Neural progenitor cell (in vitro differentiated cells): ENCODE measurements at regions not wholly inside any gene's neighbourhood (a gene's known extent, or its start where the extent isn't known, plus 50 kb on each side); places are given as distances from the start of the nearest gene placed in this dataset.

ENCODE experiments used
- DNase-seq: peaks from one replicate; pipeline ENCODE4 v3.0.0-alpha.2; 2016; ENCODE audit warnings: low spot score
- H2AFZ ChIP-seq: fragments of 200-600 bp; sonication (generic); replicated peaks from 2 replicates; pipeline ENCODE4 v1.6.1; 2016; ENCODE audit warnings: antibody characterized with exemption
- H3F3A ChIP-seq: fragments of 200-600 bp; sonication (generic); 2 replicates; pipeline ENCODE4 v1.6.1; 2016; ENCODE audit warnings: antibody characterized with exemption, low read depth
- H3K27ac ChIP-seq: fragments of 200-600 bp; sonication (generic); 2 replicates; pipeline ENCODE4 v1.5.1; 2016; ENCODE audit warnings: mild to moderate bottlenecking
- H3K27me3 ChIP-seq: fragments of 200-600 bp; sonication (generic); 2 replicates; pipeline ENCODE4 v1.6.1; 2016; ENCODE audit warnings: mild to moderate bottlenecking, moderate library complexity
- H3K36me3 ChIP-seq: fragments of 200-600 bp; sonication (generic); 2 replicates; pipeline ENCODE4 v1.5.1; 2016
- H3K4me1 ChIP-seq: fragments of 200-600 bp; sonication (generic); 2 replicates; pipeline ENCODE4 v1.6.1; 2016; ENCODE audit warnings: mixed run types
- H3K4me2 ChIP-seq: fragments of 200-600 bp; sonication (generic); 2 replicates; pipeline ENCODE4 v1.6.1; 2016
- H3K4me3 ChIP-seq: fragments of 200-600 bp; sonication (generic); 2 replicates; pipeline ENCODE4 v1.5.1; 2016
- H3K79me2 ChIP-seq: fragments of 200-600 bp; sonication (generic); 2 replicates; pipeline ENCODE4 v1.6.1; 2016; ENCODE audit warnings: low read depth
- H3K9ac ChIP-seq: fragments of 200-600 bp; sonication (generic); 2 replicates; pipeline ENCODE4 v1.6.1; 2016
- H3K9me3 ChIP-seq: fragments of 200-600 bp; sonication (generic); 2 replicates; pipeline ENCODE4 v1.5.1; 2016; ENCODE audit warnings: low read depth
- H4K20me1 ChIP-seq: fragments of 200-600 bp; sonication (generic); 2 replicates; pipeline ENCODE4 v1.6.1; 2016; ENCODE audit warnings: low read depth
- H3K27ac Mint-ChIP-seq: 3 replicates; pipeline ENCODE4 v1.8.0; 2021; ENCODE audit warnings: mixed read lengths
- H3K27me3 Mint-ChIP-seq: 2 replicates; pipeline ENCODE4 v1.8.0; 2022; ENCODE audit warnings: low read depth, mild to moderate bottlenecking, inconsistent platforms, moderate library complexity, mixed read lengths; ENCODE audit not compliant: insufficient read depth
- H3K36me3 Mint-ChIP-seq: 3 replicates; pipeline ENCODE4 v1.8.0; 2021; ENCODE audit warnings: mixed read lengths
- H3K4me1 Mint-ChIP-seq: 3 replicates; pipeline ENCODE4 v1.8.0; 2021; ENCODE audit warnings: mixed read lengths
- H3K4me3 Mint-ChIP-seq: 3 replicates; pipeline ENCODE4 v1.8.0; 2021; ENCODE audit warnings: mild to moderate bottlenecking, moderate library complexity, mixed read lengths
- H3K9me3 Mint-ChIP-seq: 3 replicates; pipeline ENCODE4 v1.8.0; 2020; ENCODE audit warnings: mixed read lengths
- CTCF ChIP-seq: fragments of 200-600 bp; sonication (generic); IDR thresholded peaks from 2 replicates; pipeline ENCODE4 v1.5.1; 2017; ENCODE audit warnings: antibody characterized with exemption, mild to moderate bottlenecking
- EZH2 ChIP-seq: fragments of 200-600 bp; sonication (generic); IDR thresholded peaks from 2 replicates; pipeline ENCODE4 v1.6.1; 2017; ENCODE audit warnings: antibody characterized with exemption, mild to moderate bottlenecking, moderate library complexity
- EZH2phosphoT487 ChIP-seq: fragments of 200-600 bp; sonication (generic); IDR thresholded peaks from 2 replicates; pipeline ENCODE4 v1.6.1; 2017; ENCODE audit warnings: antibody characterized with exemption

GRCh38 chr2:136255127-136255526 is 137.2 kb upstream of the CXCR4 start:
- no peak overlapping the region for H3K27ac ChIP-seq
- DNase-seq: no peak
- H3K4me1 ChIP-seq: peaks cover 8% of the 10 kb centered on the region
- no peaks in the 10 kb centered on the region for H3F3A ChIP-seq
- peaks cover 2% of the 10 kb centered on the region for H3K9me3 Mint-ChIP-seq
- no peak overlapping the region for H3K9ac ChIP-seq
- no peak overlapping the region for H3K4me3 Mint-ChIP-seq
- no peaks in the 10 kb centered on the region for H3K36me3 Mint-ChIP-seq
- no peak overlapping the region for H3K4me2 ChIP-seq
- peaks cover 7% of the 10 kb centered on the region for H3K27me3 Mint-ChIP-seq
- no peak overlapping the region for H3K27ac Mint-ChIP-seq
- H3K9me3 ChIP-seq: no peaks in the 10 kb centered on the region
- TF ChIP-seq CTCF: no peak
- TF ChIP-seq EZH2phosphoT487: no peak
- no peak for TF ChIP-seq EZH2
- no peaks in the 10 kb centered on the region for H3K27me3 ChIP-seq
- no peak overlapping the region for H3K4me3 ChIP-seq
- H2AFZ ChIP-seq: no peak overlapping the region
- no peaks in the 10 kb centered on the region for H4K20me1 ChIP-seq
- no peaks in the 10 kb centered on the region for H3K36me3 ChIP-seq
- H3K79me2 ChIP-seq: no peaks in the 10 kb centered on the region
- peaks cover 10% of the 10 kb centered on the region for H3K4me1 Mint-ChIP-seq

- Mint-ChIP-seq H3K27ac (no peak overlapping the region), H3K9me3 (no peaks in the 10 kb centered on the region), H3K36me3 (no peaks in the 10 kb centered on the region), H3K4me1 (peaks cover 10% of the 10 kb centered on the region), H3K4me3 (no peak overlapping the region), H3K27me3 (peaks cover 10% of the 10 kb centered on the region)
- Histone ChIP-seq H3K4me3 (no peak overlapping the region), H3K9ac (no peak overlapping the region), H3K27me3 (no peaks in the 10 kb centered on the region), H3K27ac (no peak overlapping the region), H4K20me1 (no peaks in the 10 kb centered on the region), H3K36me3 (no peaks in the 10 kb centered on the region), H3K4me1 (peaks cover 8% of the 10 kb centered on the region), H2AFZ (no peak overlapping the region), H3K79me2 (no peaks in the 10 kb centered on the region), H3F3A (no peaks in the 10 kb centered on the region), H3K4me2 (no peak overlapping the region), H3K9me3 (no peaks in the 10 kb centered on the region)
- DNase-seq: no peak
- no peak for TF ChIP-seq EZH2
- no peak for TF ChIP-seq CTCF
- no peak for TF ChIP-seq EZH2phosphoT487
Observed at GRCh38 chr2:136254681-136255080, 136.7 kb upstream of the CXCR4 start.

GRCh38 chr2:136253288-136254004 is 135.5 kb upstream of the CXCR4 start:
- H3F3A ChIP-seq: no peaks in the 10 kb centered on the region
- no peaks in the 10 kb centered on the region for H3K9me3 ChIP-seq
- H3K36me3 Mint-ChIP-seq: no peaks in the 10 kb centered on the region
- no peaks in the 10 kb centered on the region for H3K79me2 ChIP-seq
- no peak overlapping the region for H3K9ac ChIP-seq
- peaks cover 4% of the 10 kb centered on the region for H3K9me3 Mint-ChIP-seq
- no peaks in the 10 kb centered on the region for H4K20me1 ChIP-seq
- TF ChIP-seq CTCF (no peak), EZH2 (no peak), EZH2phosphoT487 (no peak)
- H3K27ac Mint-ChIP-seq: no peak overlapping the region
- no peak overlapping the region for H3K27ac ChIP-seq
- H3K4me1 Mint-ChIP-seq: peaks cover 10% of the 10 kb centered on the region
- no peak overlapping the region for H2AFZ ChIP-seq
- no peak overlapping the region for H3K4me2 ChIP-seq
- H3K27me3 Mint-ChIP-seq: peaks cover 12% of the 10 kb centered on the region
- H3K27me3 ChIP-seq: no peaks in the 10 kb centered on the region
- no peak overlapping the region for H3K4me3 ChIP-seq
- no peaks in the 10 kb centered on the region for H3K36me3 ChIP-seq
- no peak for DNase-seq
- peaks cover 8% of the 10 kb centered on the region for H3K4me1 ChIP-seq
- H3K4me3 Mint-ChIP-seq: no peak overlapping the region
